AG09319 (cell line): ENCODE measurements at regions not wholly inside any gene's neighbourhood (a gene's known extent, or its start where the extent isn't known, plus 50 kb on each side); places are given as distances from the start of the nearest gene placed in this dataset.
"Not testable (repeated sequence)": the region's sequence is repeated elsewhere in the genome, so short reads cannot be mapped to it uniquely, and the experiment has no call there.

Source experiments
- DNase-seq: peaks from one replicate; pipeline ENCODE4 v3.0.0-alpha.2; 2010; ENCODE audit warnings: low read depth; ENCODE audit errors: extremely low read depth
- TF ChIP-seq, protein P1 (sequence below): IDR thresholded peaks from 2 replicates; pipeline ENCODE4 v1.5.1; 2011; ENCODE audit warnings: low read depth, mild to moderate bottlenecking, inconsistent platforms, low read length, moderate library complexity

DNA sequence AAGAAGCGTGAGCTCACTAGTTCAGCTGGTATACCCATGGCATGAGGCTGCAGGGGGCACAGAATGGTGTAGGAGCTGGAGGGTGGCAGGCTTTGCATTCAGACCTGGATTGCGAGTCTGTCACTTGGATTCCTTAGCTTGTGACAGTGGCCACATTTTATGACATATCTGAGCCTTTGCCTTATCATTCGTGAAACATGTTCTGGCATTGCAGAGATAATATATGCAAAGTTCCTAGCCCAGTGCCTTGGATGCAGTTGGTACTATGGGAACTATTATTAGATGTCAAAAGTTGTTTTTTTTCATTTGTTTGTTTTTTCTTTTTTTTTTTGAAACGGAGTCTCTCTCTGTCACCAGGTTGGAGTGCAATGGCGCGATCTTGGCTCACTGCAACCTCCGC lies 230.7 kb upstream of the PRDM1 start:
- TF ChIP-seq, protein P1, sequence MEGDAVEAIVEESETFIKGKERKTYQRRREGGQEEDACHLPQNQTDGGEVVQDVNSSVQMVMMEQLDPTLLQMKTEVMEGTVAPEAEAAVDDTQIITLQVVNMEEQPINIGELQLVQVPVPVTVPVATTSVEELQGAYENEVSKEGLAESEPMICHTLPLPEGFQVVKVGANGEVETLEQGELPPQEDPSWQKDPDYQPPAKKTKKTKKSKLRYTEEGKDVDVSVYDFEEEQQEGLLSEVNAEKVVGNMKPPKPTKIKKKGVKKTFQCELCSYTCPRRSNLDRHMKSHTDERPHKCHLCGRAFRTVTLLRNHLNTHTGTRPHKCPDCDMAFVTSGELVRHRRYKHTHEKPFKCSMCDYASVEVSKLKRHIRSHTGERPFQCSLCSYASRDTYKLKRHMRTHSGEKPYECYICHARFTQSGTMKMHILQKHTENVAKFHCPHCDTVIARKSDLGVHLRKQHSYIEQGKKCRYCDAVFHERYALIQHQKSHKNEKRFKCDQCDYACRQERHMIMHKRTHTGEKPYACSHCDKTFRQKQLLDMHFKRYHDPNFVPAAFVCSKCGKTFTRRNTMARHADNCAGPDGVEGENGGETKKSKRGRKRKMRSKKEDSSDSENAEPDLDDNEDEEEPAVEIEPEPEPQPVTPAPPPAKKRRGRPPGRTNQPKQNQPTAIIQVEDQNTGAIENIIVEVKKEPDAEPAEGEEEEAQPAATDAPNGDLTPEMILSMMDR = no peak

DNA sequence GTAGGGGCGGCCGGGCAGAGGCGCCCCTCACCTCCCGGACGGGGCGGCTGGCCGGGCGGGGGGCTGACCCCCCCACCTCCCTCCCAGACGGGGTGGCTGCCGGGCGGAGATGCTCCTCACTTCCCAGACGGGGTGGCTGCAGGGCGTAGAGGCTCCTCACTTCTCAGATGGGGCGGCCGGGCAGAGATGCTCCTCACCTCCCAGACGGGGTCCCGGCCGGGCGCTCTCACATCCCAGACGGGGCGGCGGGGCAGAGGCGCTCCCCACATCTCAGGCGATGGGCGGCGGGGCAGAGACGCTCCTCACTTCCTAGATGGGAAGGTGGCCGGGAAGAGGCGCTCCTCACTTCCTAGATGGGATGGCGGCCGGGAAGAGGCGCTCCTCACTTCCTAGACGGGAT lies 232.2 kb upstream of the PRDM1 start:
- not testable (repeated sequence) for DNase-seq

More for the DNA sequence above, 230.7 kb upstream of the PRDM1 start:
- DNase-seq = no peak

DNA sequence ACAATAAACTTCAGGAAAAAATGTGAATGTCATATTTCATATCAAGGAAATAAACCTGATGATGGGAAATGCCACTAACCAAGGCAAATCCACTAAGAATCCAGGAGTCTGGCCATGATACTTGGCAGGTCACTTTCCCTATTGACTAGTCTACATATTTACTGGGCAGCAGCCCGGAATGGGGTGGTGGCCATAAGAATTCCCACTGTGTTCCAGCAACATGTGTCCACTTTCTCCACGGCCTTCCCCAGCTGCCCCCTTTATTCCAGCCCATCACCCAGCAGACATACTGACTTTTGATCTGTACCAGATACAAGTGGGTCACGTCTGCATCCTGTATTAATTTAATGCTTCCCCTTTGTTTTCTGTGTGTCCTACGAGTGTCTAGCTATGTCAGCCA lies 234.5 kb upstream of the PRDM1 start:
- DNase-seq = no peak
- TF ChIP-seq, protein P1 = no peak

DNA sequence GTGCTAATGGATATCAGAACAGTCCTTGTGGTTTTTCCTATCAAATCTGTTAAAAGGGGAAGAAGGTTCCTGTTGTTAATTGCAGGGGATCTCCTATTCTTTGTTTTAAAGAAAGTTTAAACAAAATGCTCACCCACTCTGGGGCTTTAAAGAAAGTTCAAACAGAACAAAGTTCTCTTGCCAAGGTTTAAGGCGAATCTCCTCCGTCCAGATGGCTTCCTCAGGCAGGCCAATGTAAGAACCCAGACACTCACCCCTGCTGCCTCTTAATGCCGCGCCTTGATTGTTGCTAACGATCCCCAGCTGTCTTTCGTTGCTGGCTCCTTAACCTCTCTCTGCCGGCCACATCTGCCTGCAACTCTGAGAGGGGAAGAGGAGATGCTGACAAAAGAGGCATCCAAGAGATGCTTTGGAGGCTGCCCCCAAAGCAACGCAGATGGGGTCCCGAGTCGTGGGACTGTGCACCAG lies 235.0 kb upstream of the PRDM1 start:
- peak; percentile 68 for DNase-seq
- TF ChIP-seq, protein P1 = no peak

DNA sequence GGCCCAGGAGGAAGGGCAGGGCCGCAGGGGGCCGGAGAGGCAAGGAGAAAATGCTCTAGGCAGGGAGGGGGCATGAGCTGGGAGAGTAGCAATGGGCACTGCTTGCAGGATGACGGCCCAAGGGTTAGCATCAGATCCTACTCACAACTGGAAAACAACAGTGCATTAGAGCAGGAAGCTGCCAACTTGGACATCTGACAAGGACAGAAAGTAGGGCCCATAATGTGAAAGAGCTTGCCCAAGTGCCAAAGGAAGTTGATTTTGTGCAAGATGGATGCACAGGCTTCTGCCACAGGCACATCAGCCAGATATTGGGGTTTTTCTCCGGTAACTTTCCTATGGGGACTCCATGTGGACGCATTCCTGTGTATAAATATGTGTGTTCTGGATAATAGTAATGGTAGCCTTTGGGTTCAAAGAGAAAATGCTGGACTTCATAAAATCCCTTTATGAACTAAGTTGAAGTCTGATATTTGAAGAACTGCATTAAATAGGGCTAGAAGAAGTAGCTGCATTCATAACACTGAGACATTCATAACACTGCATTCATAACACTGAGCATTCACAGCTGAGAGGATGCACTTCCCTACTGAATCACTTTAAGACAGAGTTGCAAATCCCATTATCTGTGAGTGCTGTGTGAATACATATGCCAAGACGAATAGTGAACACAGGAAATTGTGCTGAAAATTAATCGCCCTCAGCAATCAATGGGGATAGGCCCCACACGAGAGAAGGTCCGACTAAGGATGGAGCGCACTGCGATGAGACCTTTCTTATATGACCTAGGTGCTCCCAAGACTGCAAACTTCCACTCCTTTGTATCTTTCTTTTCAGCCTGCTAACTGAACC lies 235.6 kb upstream of the PRDM1 start:
- TF ChIP-seq, protein P1 = no peak
- no peak for DNase-seq

DNA sequence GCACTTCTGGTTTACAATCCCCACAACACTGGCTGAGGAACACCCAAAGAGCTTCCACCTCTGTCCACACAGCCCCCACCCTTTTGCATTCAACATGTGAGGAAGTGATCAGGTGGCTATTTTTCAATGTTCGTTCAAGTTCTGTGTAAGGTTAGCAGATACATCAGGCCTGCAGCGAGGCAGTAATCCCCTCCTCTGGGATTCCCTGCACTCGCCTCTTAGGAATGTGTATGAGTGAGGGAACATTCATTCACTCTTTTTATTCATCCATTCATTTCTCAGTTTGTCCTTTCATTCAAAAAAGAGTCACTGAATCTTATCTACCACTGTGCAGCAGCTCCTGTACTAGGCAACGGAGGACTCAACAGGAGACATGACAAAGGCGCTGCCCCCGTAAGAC lies 236.4 kb upstream of the PRDM1 start:
- TF ChIP-seq, protein P1 = no peak
- DNase-seq = no peak

DNA sequence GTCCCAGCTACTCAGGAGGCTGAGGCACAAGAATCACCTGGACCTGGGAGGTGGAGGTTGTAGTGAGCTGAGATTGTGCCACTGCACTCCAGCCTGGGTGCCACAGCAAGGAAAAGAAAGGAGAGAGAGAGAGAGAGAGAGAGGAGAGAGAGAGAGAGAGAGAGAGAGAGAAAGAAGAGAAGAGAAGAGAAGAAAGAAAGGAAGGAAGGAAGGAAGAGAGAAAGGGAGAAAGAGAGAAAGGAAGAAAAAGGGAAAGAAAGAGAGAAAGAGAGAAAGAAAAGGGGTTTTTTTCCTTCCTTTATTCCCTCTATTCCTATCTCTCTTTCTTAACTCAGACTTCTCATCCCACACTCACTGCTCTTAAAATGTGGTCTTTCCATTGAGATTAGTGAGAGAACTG lies 238.7 kb upstream of the PRDM1 start:
- TF ChIP-seq, protein P1 = no peak
- no peak for DNase-seq
